ENCODE measurements at regions not wholly inside any gene's neighbourhood (a gene's known extent, or its start where the extent isn't known, plus 50 kb on each side); places are given as distances from the start of the nearest gene placed in this dataset.
"Not testable (repeated sequence)": the region's sequence is repeated elsewhere in the genome, so short reads cannot be mapped to it uniquely, and the experiment has no call there.

GRCh38 chr9:82445556-82445955 is 457.0 kb downstream of the SPATA31D1 start:
- DNase-seq (ENCODE audit: low spot score): no peak

- no peak for DNase-seq (ENCODE audit: low spot score)
Measured at GRCh38 chr9:82447343-82447742, 458.8 kb downstream of the SPATA31D1 start.

- DNase-seq (ENCODE audit: low spot score): no peak
Measured at GRCh38 chr9:82449986-82450385, 461.4 kb downstream of the SPATA31D1 start.

GRCh38 chr9:82454509-82455190 is 466.1 kb downstream of the SPATA31D1 start:
- DNase-seq (ENCODE audit: low spot score): no peak

GRCh38 chr9:82456642-82457041 is 468.1 kb downstream of the SPATA31D1 start:
- DNase-seq (ENCODE audit: low spot score): no peak

GRCh38 chr9:82457298-82457697 is 468.7 kb downstream of the SPATA31D1 start:
- no peak for DNase-seq (ENCODE audit: low spot score)

GRCh38 chr9:82457891-82458290 is 469.3 kb downstream of the SPATA31D1 start:
- DNase-seq (ENCODE audit: low spot score): no peak

GRCh38 chr9:82458296-82458695 is 469.7 kb downstream of the SPATA31D1 start:
- DNase-seq (ENCODE audit: low spot score): no peak

GRCh38 chr9:82466616-82467260 is 478.2 kb downstream of the SPATA31D1 start:
- peak; percentile 50 for DNase-seq (ENCODE audit: low spot score)

- DNase-seq (ENCODE audit: low spot score): no peak
Measured at GRCh38 chr9:82467436-82467835, 478.9 kb downstream of the SPATA31D1 start.

- DNase-seq (ENCODE audit: low spot score): no peak
Measured at GRCh38 chr9:82474235-82474634, 485.7 kb downstream of the SPATA31D1 start.

GRCh38 chr9:82475584-82476301 is 487.2 kb downstream of the SPATA31D1 start:
- no peak for DNase-seq (ENCODE audit: low spot score)

GRCh38 chr9:82480921-82481320 is 492.3 kb downstream of the SPATA31D1 start:
- DNase-seq (ENCODE audit: low spot score): no peak

- no peak for DNase-seq (ENCODE audit: low spot score)
Measured at GRCh38 chr9:82487935-82488312, 499.4 kb downstream of the SPATA31D1 start.

GRCh38 chr9:82488313-82489200 is 500.0 kb downstream of the SPATA31D1 start:
- DNase-seq (ENCODE audit: low spot score): no peak

GRCh38 chr9:82489201-82489821 is 500.7 kb downstream of the SPATA31D1 start:
- no peak for DNase-seq (ENCODE audit: low spot score)

- DNase-seq (ENCODE audit: low spot score): no peak
Measured at GRCh38 chr9:82490019-82490499, 501.5 kb downstream of the SPATA31D1 start.

GRCh38 chr9:82490821-82491220 is 502.2 kb downstream of the SPATA31D1 start:
- DNase-seq (ENCODE audit: low spot score): not testable (repeated sequence)

GRCh38 chr9:82491604-82492003 is 503.0 kb downstream of the SPATA31D1 start:
- DNase-seq (ENCODE audit: low spot score): no peak

GRCh38 chr9:82492274-82492673 is 503.7 kb downstream of the SPATA31D1 start:
- no peak for DNase-seq (ENCODE audit: low spot score)

Measured in iPS-NIHi11 (cell line).